H9 (cell line): ENCODE measurements at regions not wholly inside any gene's neighbourhood (a gene's known extent, or its start where the extent isn't known, plus 50 kb on each side); places are given as distances from the start of the nearest gene placed in this dataset.

Experiments used
- DNase-seq: peaks from one replicate; pipeline ENCODE4 v3.0.0-alpha.2; 2017
- H2AFZ ChIP-seq: one replicate; pipeline ENCODE4 v1.6.1; 2013; ENCODE audit warnings: mild to moderate bottlenecking, low read length, control low read depth, moderate library complexity
- H2AK5ac ChIP-seq: 2 replicates; pipeline ENCODE4 v1.6.1; 2013; ENCODE audit warnings: low read length, control low read depth, mixed read lengths; ENCODE audit not compliant: insufficient read length
- H2BK120ac ChIP-seq: one replicate; pipeline ENCODE4 v1.6.1; 2013; ENCODE audit warnings: low read depth, mild to moderate bottlenecking, low read length, control low read depth, inconsistent platforms; ENCODE audit not compliant: poor library complexity, severe bottlenecking
- H2BK12ac ChIP-seq: 2 replicates; pipeline ENCODE4 v1.6.1; 2013; ENCODE audit warnings: low read length, control low read depth, mixed read lengths, low read depth; ENCODE audit not compliant: insufficient read length
- H2BK15ac ChIP-seq: 2 replicates; pipeline ENCODE4 v1.6.1; 2013; ENCODE audit warnings: low read depth, low read length, control low read depth
- H2BK20ac ChIP-seq: one replicate; pipeline ENCODE4 v1.6.1; 2013; ENCODE audit warnings: low read depth, mild to moderate bottlenecking, low read length, control low read depth, inconsistent platforms; ENCODE audit not compliant: poor library complexity, severe bottlenecking
- H2BK5ac ChIP-seq: 2 replicates; pipeline ENCODE4 v1.6.1; 2013; ENCODE audit warnings: low read length, control low read depth, mixed read lengths; ENCODE audit not compliant: insufficient read length
- H3K14ac ChIP-seq: 2 replicates; pipeline ENCODE4 v1.6.1; 2013; ENCODE audit warnings: low read length, control low read depth; ENCODE audit not compliant: insufficient read depth
- H3K18ac ChIP-seq: 2 replicates; pipeline ENCODE4 v1.6.1; 2013; ENCODE audit warnings: low read depth, mild to moderate bottlenecking, mixed read lengths, low read length, control low read depth; ENCODE audit not compliant: insufficient read length
- H3K23ac ChIP-seq: 2 replicates; pipeline ENCODE4 v1.6.1; 2013; ENCODE audit warnings: low read length, control low read depth, mixed read lengths, low read depth; ENCODE audit not compliant: insufficient read length
- H3K23me2 ChIP-seq: 2 replicates; pipeline ENCODE4 v1.6.1; 2013; ENCODE audit warnings: low read depth, mild to moderate bottlenecking, mixed read lengths, low read length, control low read depth; ENCODE audit not compliant: insufficient read length, poor library complexity, severe bottlenecking
- H3K27ac ChIP-seq: 2 replicates; pipeline ENCODE4 v1.5.1; 2013; ENCODE audit warnings: low read length, control low read depth, mixed read lengths, low read depth; ENCODE audit not compliant: insufficient read length
- H3K27me3 ChIP-seq: 2 replicates; pipeline ENCODE4 v1.6.1; 2013; ENCODE audit warnings: low read length, control low read depth, inconsistent platforms; ENCODE audit not compliant: insufficient read depth
- H3K4ac ChIP-seq: 2 replicates; pipeline ENCODE4 v1.6.1; 2013; ENCODE audit warnings: low read depth, mild to moderate bottlenecking, control low read depth, inconsistent platforms, low read length, moderate library complexity
- H3K4me1 ChIP-seq: 2 replicates; pipeline ENCODE4 v1.6.1; 2013; ENCODE audit warnings: low read length, control low read depth, inconsistent platforms; ENCODE audit not compliant: insufficient read depth
- H3K4me2 ChIP-seq: 2 replicates; pipeline ENCODE4 v1.6.1; 2013; ENCODE audit warnings: low read length, control low read depth, mixed read lengths; ENCODE audit not compliant: insufficient read length, insufficient read depth
- H3K56ac ChIP-seq: 2 replicates; pipeline ENCODE4 v1.6.1; 2013; ENCODE audit warnings: low read depth, mild to moderate bottlenecking, mixed read lengths, low read length, control low read depth; ENCODE audit not compliant: insufficient read length
- H3K79me1 ChIP-seq: 2 replicates; pipeline ENCODE4 v1.6.1; 2013; ENCODE audit warnings: low read depth, mild to moderate bottlenecking, moderate library complexity, low read length, control low read depth, inconsistent platforms; ENCODE audit not compliant: insufficient read depth, poor library complexity, severe bottlenecking
- H3K79me2 ChIP-seq: 2 replicates; pipeline ENCODE4 v1.6.1; 2013; ENCODE audit warnings: low read length, control low read depth, inconsistent platforms; ENCODE audit not compliant: insufficient read depth
- H3K9ac ChIP-seq: 2 replicates; pipeline ENCODE4 v1.6.1; 2013; ENCODE audit warnings: low read length, control low read depth, mixed read lengths; ENCODE audit not compliant: insufficient read length; ENCODE audit errors: extremely low read depth
- H3K9me3 ChIP-seq: one replicate; pipeline ENCODE4 v1.6.1; 2013; ENCODE audit warnings: low read depth, low read length, inconsistent platforms; ENCODE audit not compliant: control insufficient read depth
- H3T11ph ChIP-seq: one replicate; pipeline ENCODE4 v1.6.1; 2013; ENCODE audit warnings: mild to moderate bottlenecking, low read length, control low read depth, inconsistent platforms
- H4K20me1 ChIP-seq: one replicate; pipeline ENCODE4 v1.6.1; 2013; ENCODE audit not compliant: control insufficient read depth, insufficient read length, insufficient read depth
- H4K5ac ChIP-seq: 2 replicates; pipeline ENCODE4 v1.6.1; 2013; ENCODE audit warnings: low read depth, mild to moderate bottlenecking, mixed read lengths, low read length, control low read depth; ENCODE audit not compliant: insufficient read length
- H4K8ac ChIP-seq: replicated peaks from 2 replicates; pipeline ENCODE4 v1.6.1; 2013; ENCODE audit warnings: low read length, control low read depth, mixed read lengths, low read depth; ENCODE audit not compliant: insufficient read length
- H4K91ac ChIP-seq: 2 replicates; pipeline ENCODE4 v1.6.1; 2013; ENCODE audit warnings: low read depth, mild to moderate bottlenecking, moderate library complexity, mixed read lengths, low read length, control low read depth; ENCODE audit not compliant: insufficient read length
- H3K27ac Mint-ChIP-seq, 3 experiments: 2 replicates in 2 of 3; 3 replicates in 1 of 3; pipeline ENCODE4 v1.8.0; 2020 to 2021; ENCODE audit warnings: mixed read lengths in 3 of 3, mild to moderate bottlenecking in 1 of 3, moderate library complexity in 1 of 3
- H3K27me3 Mint-ChIP-seq: 2 replicates; pipeline ENCODE4 v1.8.0; 2021; ENCODE audit warnings: low read depth, mild to moderate bottlenecking, moderate library complexity, mixed read lengths
- H3K36me3 Mint-ChIP-seq, 3 experiments: 2 replicates in 2 of 3; 3 replicates in 1 of 3; pipeline ENCODE4 v1.8.0; 2020 to 2021; ENCODE audit warnings: low read depth in 3 of 3, mixed read lengths in 3 of 3; ENCODE audit not compliant: insufficient read depth in 1 of 3
- H3K4me1 Mint-ChIP-seq, 2 experiments: 2 replicates each; pipeline ENCODE4 v1.8.0; 2020; ENCODE audit warnings: mixed read lengths in 2 of 2
- H3K4me3 Mint-ChIP-seq, 2 experiments: 2 replicates in 1 of 2; 3 replicates in 1 of 2; pipeline ENCODE4 v1.8.0; 2020 to 2021; ENCODE audit warnings: mild to moderate bottlenecking in 2 of 2, mixed read lengths in 2 of 2, moderate library complexity in 1 of 2
- H3K9me3 Mint-ChIP-seq, 2 experiments: 2 replicates in 1 of 2; 3 replicates in 1 of 2; pipeline ENCODE4 v1.8.0; 2020; ENCODE audit warnings: mild to moderate bottlenecking in 2 of 2, mixed read lengths in 2 of 2, moderate library complexity in 1 of 2
- CTCF ChIP-seq: fragments of 200-600 bp; sonication (generic); conservative IDR thresholded peaks from 3 replicates; pipeline ENCODE4 v1.8.0; 2021; ENCODE audit warnings: antibody characterized with exemption, mild to moderate bottlenecking
- WGBS: extraction: QIAGEN DNeasy Blood & Tissue Kit; methylation state at CpG from one replicate; pipeline ENCODE4 v1.1.7; 2013; ENCODE audit warnings: missing lambda C conversion rate, low lambda C conversion rate, mixed read lengths; ENCODE audit not compliant: insufficient read length; ENCODE audit errors: extremely low coverage; 5-methylcytosine and 5-hydroxymethylcytosine counted together

- Histone ChIP-seq H3K27ac (no peak overlapping the region), H3K9ac (no peak overlapping the region), H3K4me1 (peaks cover 9% of the 10 kb centered on the region; the same call in 1 of the 2 replicates), H3K27me3 (no peaks in the 10 kb centered on the region), H2BK15ac (no peak overlapping the region), H2BK20ac (no peak overlapping the region), H3K4ac (no peak overlapping the region), H3K4me2 (no peak overlapping the region), H3K79me2 (no peaks in the 10 kb centered on the region), H2BK12ac (no peak overlapping the region), H3K23ac (no peak overlapping the region), H4K8ac (no peak overlapping the region), H2BK120ac (no peak overlapping the region), H4K5ac (no peak overlapping the region), H3K9me3 (no peaks in the 10 kb centered on the region), H4K20me1 (no peaks in the 10 kb centered on the region), H3K23me2 (no peaks in the 10 kb centered on the region), H2AFZ (no peak overlapping the region), H2AK5ac (no peak overlapping the region), H2BK5ac (no peak overlapping the region), H3K14ac (no peak overlapping the region), H3T11ph (no peak overlapping the region), H3K56ac (no peak overlapping the region), H3K79me1 (no peaks in the 10 kb centered on the region), H3K18ac (no peak overlapping the region), H4K91ac (no peak overlapping the region)
- Mint-ChIP-seq H3K36me3 (peaks cover 0 to 2% (median under 1%) of the 10 kb centered on the region in 3 experiments; a peak in 2 of 7 replicates), H3K4me1 (peaks cover 37 to 59% of the 10 kb centered on the region in 2 experiments), H3K27me3 (peaks cover 14% of the 10 kb centered on the region), H3K9me3 (0 out of 5 replicates have a peak, but pooled peaks cover 0 to under 1% of the 10 kb centered on the region in 2 experiments), H3K27ac (no peak overlapping the region), H3K4me3 (no peak overlapping the region)
- no CpG with 5 or more reads among the region's 8 CpGs for WGBS
- no peak for DNase-seq
- TF ChIP-seq CTCF = no peak
Observed at GRCh38 chr2:160920791-160921303, 239.4 kb upstream of the TANK start.
